ENCODE measurements at regions not wholly inside any gene's neighbourhood (a gene's known extent, or its start where the extent isn't known, plus 50 kb on each side); places are given as distances from the start of the nearest gene placed in this dataset.

- TF ChIP-seq, protein P1, sequence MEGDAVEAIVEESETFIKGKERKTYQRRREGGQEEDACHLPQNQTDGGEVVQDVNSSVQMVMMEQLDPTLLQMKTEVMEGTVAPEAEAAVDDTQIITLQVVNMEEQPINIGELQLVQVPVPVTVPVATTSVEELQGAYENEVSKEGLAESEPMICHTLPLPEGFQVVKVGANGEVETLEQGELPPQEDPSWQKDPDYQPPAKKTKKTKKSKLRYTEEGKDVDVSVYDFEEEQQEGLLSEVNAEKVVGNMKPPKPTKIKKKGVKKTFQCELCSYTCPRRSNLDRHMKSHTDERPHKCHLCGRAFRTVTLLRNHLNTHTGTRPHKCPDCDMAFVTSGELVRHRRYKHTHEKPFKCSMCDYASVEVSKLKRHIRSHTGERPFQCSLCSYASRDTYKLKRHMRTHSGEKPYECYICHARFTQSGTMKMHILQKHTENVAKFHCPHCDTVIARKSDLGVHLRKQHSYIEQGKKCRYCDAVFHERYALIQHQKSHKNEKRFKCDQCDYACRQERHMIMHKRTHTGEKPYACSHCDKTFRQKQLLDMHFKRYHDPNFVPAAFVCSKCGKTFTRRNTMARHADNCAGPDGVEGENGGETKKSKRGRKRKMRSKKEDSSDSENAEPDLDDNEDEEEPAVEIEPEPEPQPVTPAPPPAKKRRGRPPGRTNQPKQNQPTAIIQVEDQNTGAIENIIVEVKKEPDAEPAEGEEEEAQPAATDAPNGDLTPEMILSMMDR (conservative IDR thresholded peaks at IDR 0.05), result no peak
- no peak for TF ChIP-seq ZFX (IDR thresholded peaks at IDR 0.05)
Measured at GRCh38 chr4:147370473-147370872, 110.4 kb upstream of the EDNRA start.
